DMS79 treated with DMSO at 0.1 percent for 48 hours (cell line): ENCODE measurements at regions not wholly inside any gene's neighbourhood (a gene's known extent, or its start where the extent isn't known, plus 50 kb on each side); places are given as distances from the start of the nearest gene placed in this dataset.
A peak's percentile ranks its signal among the peaks of the same experiment; 100 is the strongest.

Experiments used
- DNase-seq: peaks from one replicate; lab custom pipeline; 2025; lab: John Stamatoyannopoulos, UW

GRCh38 chr9:85155352-85155751 lies 485.8 kb downstream of the NTRK2 start:
- no peak for DNase-seq

- DNase-seq: no peak
Observed at GRCh38 chr9:85151741-85152140, 482.2 kb downstream of the NTRK2 start.

GRCh38 chr9:85151162-85151561 lies 481.6 kb downstream of the NTRK2 start:
- DNase-seq: no peak

DNA sequence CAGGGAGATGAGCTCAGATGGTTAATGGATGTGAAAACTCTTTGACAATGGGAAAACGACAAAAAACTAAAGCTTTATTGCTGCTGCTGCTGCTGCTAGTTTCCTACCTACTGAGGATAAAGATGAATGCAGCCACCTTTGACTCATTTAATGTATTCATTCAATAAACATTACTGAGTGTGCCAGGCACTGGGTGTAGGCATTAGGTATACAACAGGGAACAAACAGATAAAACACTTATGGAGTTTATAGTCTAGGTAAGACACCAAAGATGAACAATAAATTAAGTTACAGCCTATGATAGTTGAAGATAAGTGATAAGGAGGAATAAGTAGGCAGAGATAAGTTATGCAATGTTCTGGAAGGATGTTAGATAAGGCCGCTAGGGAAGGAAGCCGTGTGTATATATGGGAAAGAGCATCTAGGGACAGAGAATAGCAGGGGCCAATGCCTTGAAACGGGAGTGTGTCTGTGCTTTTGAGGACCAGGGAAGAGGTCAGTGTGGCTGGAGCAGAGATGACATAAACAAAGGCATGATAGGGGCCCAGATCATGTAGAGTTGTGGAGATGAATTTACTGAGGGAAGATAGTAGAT lies 477.6 kb downstream of the NTRK2 start:
- DNase-seq: no peak

DNA sequence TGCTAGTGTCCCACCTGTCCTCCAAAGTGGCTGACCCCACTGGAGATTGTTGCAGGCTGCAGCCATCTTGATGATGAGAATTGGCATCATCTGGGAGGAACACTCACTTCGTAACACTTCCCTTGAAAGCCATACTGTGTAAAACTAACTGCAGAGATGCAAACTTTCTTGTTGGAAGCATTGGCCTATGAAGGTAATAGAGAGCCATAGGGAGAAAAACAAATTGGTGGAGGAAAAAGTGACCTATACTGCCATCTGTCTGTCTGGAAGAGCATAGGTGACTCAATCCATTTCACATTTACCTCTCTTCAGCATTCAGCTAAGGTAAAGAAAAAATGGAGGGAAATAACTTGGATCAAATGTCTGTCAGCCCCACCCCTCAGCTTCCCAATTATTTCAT lies 473.4 kb downstream of the NTRK2 start:
- no peak for DNase-seq

DNA sequence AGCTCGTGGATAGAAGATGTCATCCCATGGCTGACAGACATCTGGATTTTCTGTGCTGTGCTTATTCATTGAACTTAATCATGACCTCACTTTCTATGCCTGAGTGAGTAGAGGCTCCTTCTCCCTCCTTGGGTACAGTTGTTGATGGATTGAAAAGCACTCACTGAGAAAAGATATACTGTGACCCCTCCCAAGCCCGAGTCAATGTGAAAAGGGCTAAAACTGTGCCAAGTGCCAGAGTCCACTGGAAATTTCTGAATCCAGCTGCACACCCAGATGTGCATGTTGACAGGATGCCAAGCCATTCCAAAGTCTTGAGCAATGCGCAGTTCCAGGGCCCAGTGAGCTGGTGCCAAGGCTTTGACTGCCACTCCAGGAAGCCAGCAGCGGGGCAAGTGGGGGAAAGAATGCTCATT lies 473.0 kb downstream of the NTRK2 start:
- DNase-seq: peak; percentile 44

- DNase-seq: no peak
Observed at GRCh38 chr9:85137696-85138095, 468.2 kb downstream of the NTRK2 start.

- no peak for DNase-seq
Observed at GRCh38 chr9:85136987-85137386, 467.5 kb downstream of the NTRK2 start.

DNA sequence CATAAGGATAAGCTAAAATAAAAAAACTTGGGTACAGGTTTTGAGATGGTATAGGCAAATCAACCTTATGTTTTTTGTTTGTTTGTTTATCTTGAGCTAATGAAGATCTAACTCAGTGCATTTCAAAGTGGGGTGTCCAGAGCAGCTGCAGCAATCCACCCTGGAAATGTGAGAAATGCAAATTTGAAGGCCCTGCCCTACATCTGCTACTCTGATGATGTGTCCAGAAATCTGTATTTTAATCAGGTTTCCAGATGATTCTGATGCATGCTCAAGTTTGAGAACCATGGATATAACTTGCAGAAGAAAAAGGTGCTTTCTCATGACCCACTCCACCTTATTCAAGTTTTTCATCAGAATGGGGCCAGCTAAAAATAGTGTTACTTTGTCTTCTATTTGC lies 467.0 kb downstream of the NTRK2 start:
- DNase-seq: no peak

DNA sequence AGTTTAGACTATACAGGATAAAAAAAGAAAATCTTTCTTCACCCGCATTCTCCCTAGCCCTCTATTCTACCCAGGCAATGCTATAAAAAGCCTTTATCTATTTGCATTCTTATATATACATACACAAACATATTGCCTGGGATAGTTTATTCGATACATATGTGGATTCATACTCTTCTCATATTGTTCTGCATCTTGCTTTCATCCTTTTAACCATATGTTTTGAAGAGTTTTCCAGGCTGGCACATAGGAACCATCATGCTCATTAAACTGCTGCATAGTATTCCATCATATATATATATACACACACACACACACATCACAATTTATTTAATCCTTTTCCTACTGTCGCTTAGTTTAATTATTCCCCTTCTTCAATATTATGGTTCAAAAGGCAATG lies 461.2 kb downstream of the NTRK2 start:
- DNase-seq: no peak

DNA sequence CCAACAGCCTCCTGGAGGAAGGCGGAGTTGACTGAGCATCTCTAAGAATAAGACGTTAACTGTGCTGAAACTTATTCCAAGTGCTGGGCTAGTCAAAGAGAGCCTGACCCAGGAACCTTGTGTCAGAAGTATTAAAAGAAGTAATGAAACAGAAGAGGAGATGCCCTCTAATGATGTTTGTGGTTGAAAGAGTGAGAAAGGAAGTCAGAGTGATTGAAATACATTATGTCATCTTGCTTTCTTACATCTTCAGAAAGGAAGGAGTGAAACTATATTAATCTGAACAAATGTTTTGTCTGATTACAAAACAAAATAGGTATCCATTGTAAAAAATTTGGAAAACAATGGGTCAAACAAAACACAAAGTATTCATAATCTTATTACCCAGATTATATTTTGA lies 460.7 kb downstream of the NTRK2 start:
- DNase-seq: no peak

DNA sequence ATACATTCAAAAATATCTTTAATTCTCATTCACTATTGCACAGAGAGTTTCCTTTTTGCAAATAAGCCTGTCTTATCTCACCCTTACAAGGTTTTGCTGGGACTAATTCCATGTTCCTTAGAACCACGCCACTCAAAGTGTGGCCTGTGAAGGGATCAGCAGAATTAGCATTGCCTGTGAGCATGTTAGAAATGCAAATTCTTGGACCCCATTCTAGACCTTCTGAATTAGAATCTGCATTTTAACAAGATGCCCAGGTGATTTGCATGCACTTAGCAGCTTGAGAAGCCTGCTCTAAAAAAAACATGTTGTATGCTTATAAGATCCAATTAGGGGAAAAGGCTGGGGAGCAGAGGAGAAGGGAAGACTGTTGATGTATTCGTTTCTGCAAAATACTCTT lies 460.0 kb downstream of the NTRK2 start:
- DNase-seq: no peak

- DNase-seq: no peak
Observed at GRCh38 chr9:85118990-85119755, 449.6 kb downstream of the NTRK2 start.

DNA sequence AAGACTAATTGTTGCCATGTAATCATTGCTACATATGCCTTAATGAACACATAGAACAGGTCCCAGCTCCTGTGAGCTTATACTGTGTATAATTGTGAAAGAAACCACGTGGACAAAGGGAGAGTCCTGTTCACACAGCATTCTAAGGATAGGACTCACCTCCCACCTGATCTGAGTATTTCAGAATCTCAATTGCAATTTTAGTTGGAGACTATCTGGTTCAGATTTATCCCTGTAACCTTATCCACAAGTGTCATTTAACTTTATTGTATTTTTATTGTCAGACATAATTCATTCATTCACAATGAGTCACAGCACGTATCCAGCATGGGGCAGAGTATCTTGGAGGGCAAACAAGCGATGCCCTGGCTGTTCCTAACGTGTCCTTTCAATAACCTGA lies 448.3 kb downstream of the NTRK2 start:
- DNase-seq: no peak

- DNase-seq: no peak
Observed at GRCh38 chr9:85115473-85115872, 445.9 kb downstream of the NTRK2 start.

DNA sequence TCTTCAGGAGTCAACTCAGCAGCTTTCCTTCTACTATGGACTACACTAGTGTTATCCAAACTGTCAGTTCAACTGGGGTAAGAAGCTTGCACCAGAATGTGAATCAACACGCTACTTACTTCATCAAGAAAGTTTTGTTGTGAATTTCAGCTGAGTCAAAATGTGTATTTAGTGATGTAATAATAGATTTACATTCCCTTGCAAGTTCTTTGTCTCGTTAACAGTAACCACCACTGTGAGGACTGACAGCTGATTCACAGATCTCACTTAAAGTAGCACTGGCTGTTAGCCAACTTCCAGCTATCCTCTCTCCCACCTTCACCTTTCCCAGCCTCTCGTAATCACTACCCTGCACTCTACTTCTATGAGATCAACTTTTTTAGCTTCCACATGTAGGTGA lies 445.3 kb downstream of the NTRK2 start:
- no peak for DNase-seq

GRCh38 chr9:85112933-85113418 lies 443.4 kb downstream of the NTRK2 start:
- DNase-seq: no peak

DNA sequence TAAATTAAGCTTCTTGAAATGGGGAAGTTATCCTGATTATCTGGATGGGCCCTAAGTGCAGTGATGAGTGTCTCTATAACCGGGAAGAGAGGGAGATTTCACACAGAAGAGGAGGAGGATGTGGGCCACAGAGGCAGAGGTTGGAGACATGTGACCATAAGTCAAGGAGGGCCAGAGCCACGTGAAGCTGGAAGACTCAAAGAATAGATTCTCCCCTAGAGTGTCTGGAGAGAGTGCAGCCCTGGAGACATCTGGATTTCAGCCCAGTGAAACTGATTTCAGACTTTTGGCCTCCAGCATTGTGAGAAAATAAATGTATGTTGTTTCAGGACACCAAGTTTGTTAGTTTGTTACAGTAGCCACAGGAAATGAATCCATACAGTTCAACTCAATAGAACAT lies 442.9 kb downstream of the NTRK2 start:
- DNase-seq: no peak

DNA sequence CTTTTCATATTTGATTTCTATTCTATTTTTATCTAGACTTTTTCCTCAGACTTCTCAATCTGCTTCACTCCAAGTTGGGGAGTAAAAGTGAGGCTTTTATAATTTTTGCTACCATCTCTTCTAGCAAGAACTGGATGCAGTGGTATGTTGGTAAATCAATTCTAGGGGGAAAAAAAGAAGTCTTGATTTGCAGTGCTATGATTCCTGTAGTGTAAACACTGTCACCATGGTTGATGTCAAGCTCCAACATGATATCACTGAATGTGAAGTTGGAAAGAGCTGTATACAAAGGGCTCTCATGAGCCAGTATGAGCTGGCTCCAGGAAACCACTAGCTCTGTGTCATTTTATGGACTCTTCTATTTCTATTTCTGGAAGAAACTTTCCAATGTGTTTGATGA lies 439.2 kb downstream of the NTRK2 start:
- no peak for DNase-seq

GRCh38 chr9:85108229-85108628 lies 438.7 kb downstream of the NTRK2 start:
- no peak for DNase-seq

- DNase-seq: no peak
Observed at GRCh38 chr9:85089188-85089969, 419.9 kb downstream of the NTRK2 start.

- no peak for DNase-seq
Observed at GRCh38 chr9:85081963-85082362, 412.4 kb downstream of the NTRK2 start.

- no peak for DNase-seq
Observed at GRCh38 chr9:85079349-85079748, 409.8 kb downstream of the NTRK2 start.
